ENCODE measurements at regions not wholly inside any gene's neighbourhood (a gene's known extent, or its start where the extent isn't known, plus 50 kb on each side); places are given as distances from the start of the nearest gene placed in this dataset.
"Not testable (repeated sequence)": the region's sequence is repeated elsewhere in the genome, so short reads cannot be mapped to it uniquely, and the experiment has no call there.

GRCh38 chr7:89621925-89622641 lies 532.2 kb upstream of the STEAP1 start:
- no peak for DNase-seq

- DNase-seq: no peak
Observed at GRCh38 chr7:89623018-89623672, 531.1 kb upstream of the STEAP1 start.

- not testable (repeated sequence) for DNase-seq
Observed at GRCh38 chr7:89624155-89624554, 530.1 kb upstream of the STEAP1 start.

- DNase-seq: no peak
Observed at GRCh38 chr7:89648509-89648908, 505.8 kb upstream of the STEAP1 start.

GRCh38 chr7:89655946-89656345 lies 498.3 kb upstream of the STEAP1 start:
- DNase-seq: no peak

- DNase-seq: no peak
Observed at GRCh38 chr7:89661876-89662275, 492.4 kb upstream of the STEAP1 start.

GRCh38 chr7:89666136-89666835 lies 488.0 kb upstream of the STEAP1 start:
- no peak for DNase-seq

GRCh38 chr7:89680161-89680560 lies 474.1 kb upstream of the STEAP1 start:
- no peak for DNase-seq

- DNase-seq: no peak
Observed at GRCh38 chr7:89681448-89681847, 472.8 kb upstream of the STEAP1 start.

- DNase-seq: no peak
Observed at GRCh38 chr7:89685287-89685686, 469.0 kb upstream of the STEAP1 start.

- DNase-seq: no peak
Observed at GRCh38 chr7:89687211-89687610, 467.1 kb upstream of the STEAP1 start.

- no peak for DNase-seq
Observed at GRCh38 chr7:89695241-89695640, 459.0 kb upstream of the STEAP1 start.

- DNase-seq: no peak
Observed at GRCh38 chr7:89714131-89714530, 440.1 kb upstream of the STEAP1 start.

- not testable (repeated sequence) for DNase-seq
Observed at GRCh38 chr7:89718941-89719340, 435.3 kb upstream of the STEAP1 start.

- no peak for DNase-seq
Observed at GRCh38 chr7:89728481-89728880, 425.8 kb upstream of the STEAP1 start.

GRCh38 chr7:89731751-89732445 lies 422.4 kb upstream of the STEAP1 start:
- no peak for DNase-seq

- DNase-seq: no peak
Observed at GRCh38 chr7:89738549-89738948, 415.7 kb upstream of the STEAP1 start.

GRCh38 chr7:89757910-89758309 lies 396.4 kb upstream of the STEAP1 start:
- DNase-seq: no peak

- no peak for DNase-seq
Observed at GRCh38 chr7:89760690-89761089, 393.6 kb upstream of the STEAP1 start.

GRCh38 chr7:89761173-89761572 lies 393.1 kb upstream of the STEAP1 start:
- DNase-seq: no peak

- no peak for DNase-seq
Observed at GRCh38 chr7:89770161-89770560, 384.1 kb upstream of the STEAP1 start.

- no peak for DNase-seq
Observed at GRCh38 chr7:89771003-89771636, 383.1 kb upstream of the STEAP1 start.

- no peak for DNase-seq
Observed at GRCh38 chr7:89772276-89772675, 382.0 kb upstream of the STEAP1 start.
